HG02840 (cell line): ENCODE measurements at regions not wholly inside any gene's neighbourhood (a gene's known extent, or its start where the extent isn't known, plus 50 kb on each side); places are given as distances from the start of the nearest gene placed in this dataset.

Experiments
- ATAC-seq: cut with Tn5 transposase; IDR thresholded peaks from one replicate; pipeline ENCODE4 v1.9.1; 2021; ENCODE audit warnings: mild to moderate bottlenecking, moderate library complexity, moderate number of reproducible peaks; ENCODE audit not compliant: unreplicated experiment, low FRiP score

- no peak for ATAC-seq
Observed at GRCh38 chr11:25855916-25856315, 476.0 kb upstream of the ANO3 start.

- ATAC-seq: no peak
Observed at GRCh38 chr11:25859776-25860175, 472.2 kb upstream of the ANO3 start.

GRCh38 chr11:25860677-25861450, 471.1 kb upstream of the ANO3 start:
- ATAC-seq: no peak

- no peak for ATAC-seq
Observed at GRCh38 chr11:25862159-25862558, 469.8 kb upstream of the ANO3 start.

- no peak for ATAC-seq
Observed at GRCh38 chr11:25863986-25864385, 467.9 kb upstream of the ANO3 start.

GRCh38 chr11:25876456-25876965, 455.4 kb upstream of the ANO3 start:
- ATAC-seq: no peak

GRCh38 chr11:25886036-25886435, 445.9 kb upstream of the ANO3 start:
- no peak for ATAC-seq

GRCh38 chr11:25890626-25891260, 441.2 kb upstream of the ANO3 start:
- no peak for ATAC-seq

GRCh38 chr11:25891960-25892359, 440.0 kb upstream of the ANO3 start:
- no peak for ATAC-seq

- no peak for ATAC-seq
Observed at GRCh38 chr11:25899617-25900160, 432.2 kb upstream of the ANO3 start.

- no peak for ATAC-seq
Observed at GRCh38 chr11:25900814-25901213, 431.1 kb upstream of the ANO3 start.

- no peak for ATAC-seq
Observed at GRCh38 chr11:25901415-25901814, 430.5 kb upstream of the ANO3 start.

- no peak for ATAC-seq
Observed at GRCh38 chr11:25902476-25902875, 429.5 kb upstream of the ANO3 start.

- no peak for ATAC-seq
Observed at GRCh38 chr11:25908726-25909125, 423.2 kb upstream of the ANO3 start.

GRCh38 chr11:25910086-25910485, 421.8 kb upstream of the ANO3 start:
- no peak for ATAC-seq

- no peak for ATAC-seq
Observed at GRCh38 chr11:25920356-25920755, 411.6 kb upstream of the ANO3 start.

GRCh38 chr11:25924586-25924985, 407.3 kb upstream of the ANO3 start:
- ATAC-seq: no peak

GRCh38 chr11:25925359-25925758, 406.6 kb upstream of the ANO3 start:
- ATAC-seq: no peak

GRCh38 chr11:25927411-25927953, 404.4 kb upstream of the ANO3 start:
- ATAC-seq: no peak

- ATAC-seq: no peak
Observed at GRCh38 chr11:25928076-25928475, 403.9 kb upstream of the ANO3 start.

GRCh38 chr11:25938952-25939351, 393.0 kb upstream of the ANO3 start:
- no peak for ATAC-seq
